ENCODE measurements at regions not wholly inside any gene's neighbourhood (a gene's known extent, or its start where the extent isn't known, plus 50 kb on each side); places are given as distances from the start of the nearest gene placed in this dataset.
"Not testable (repeated sequence)": the region's sequence is repeated elsewhere in the genome, so short reads cannot be mapped to it uniquely, and the experiment has no call there.

DNA sequence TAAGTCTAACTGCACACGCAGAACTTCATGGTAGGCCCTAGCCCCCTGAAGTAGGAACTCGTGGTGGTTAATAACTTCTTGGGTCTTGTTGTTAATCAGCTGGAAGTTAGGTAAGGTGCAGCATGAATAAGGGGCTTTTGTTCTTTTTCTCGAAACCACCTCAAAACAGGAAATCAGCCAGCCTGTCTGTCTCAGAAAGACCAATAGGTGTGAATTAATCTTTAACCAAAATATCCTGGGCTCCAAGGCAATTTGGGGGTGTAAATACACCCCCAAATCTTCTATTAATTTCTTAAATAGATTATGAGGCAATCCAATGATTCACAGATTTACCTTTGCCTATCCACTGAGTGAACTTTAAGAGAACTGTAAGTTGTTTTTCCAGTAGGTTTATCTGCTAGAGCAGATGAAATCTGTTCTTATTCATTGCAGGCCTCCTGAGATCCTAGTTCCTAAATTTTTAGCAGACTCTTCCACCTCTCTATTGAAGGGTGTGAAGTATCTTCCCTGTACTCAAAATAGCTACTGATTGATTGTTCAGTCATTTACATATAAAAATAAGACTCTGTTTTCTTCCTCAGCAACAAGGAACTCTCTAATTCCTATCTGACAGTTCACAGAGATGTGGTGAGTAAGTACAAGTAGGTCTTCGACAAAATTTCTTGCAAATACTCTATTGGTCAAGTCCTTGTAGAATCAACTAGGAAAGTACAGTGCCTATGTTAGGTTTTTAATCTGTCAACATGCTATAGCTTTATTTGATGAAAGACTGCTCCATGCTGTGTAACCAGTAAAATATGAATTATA is 427.1 kb upstream of the NOX3 start:
- no peaks in the 10 kb centered on the region for H3K4me1 ChIP-seq (ENCODE audit: control insufficient read depth, insufficient read depth, low read length, unreplicated experiment)
- H2AFZ ChIP-seq (ENCODE audit: low read length, unreplicated experiment): no peak overlapping the region
- H3K27ac ChIP-seq (ENCODE audit: low read depth, low read length): no peak overlapping the region
- H3K36me3 ChIP-seq (ENCODE audit: insufficient read depth, low read length): no peaks in the 10 kb centered on the region
- no peak overlapping the region for H3K4me3 ChIP-seq (ENCODE audit: low read depth, low read length)
- H3K79me2 ChIP-seq (ENCODE audit: control insufficient read depth, insufficient read depth, low read length, unreplicated experiment): no peaks in the 10 kb centered on the region
- no peaks in the 10 kb centered on the region for H3K27me3 ChIP-seq (ENCODE audit: insufficient read depth, low read length)

DNA sequence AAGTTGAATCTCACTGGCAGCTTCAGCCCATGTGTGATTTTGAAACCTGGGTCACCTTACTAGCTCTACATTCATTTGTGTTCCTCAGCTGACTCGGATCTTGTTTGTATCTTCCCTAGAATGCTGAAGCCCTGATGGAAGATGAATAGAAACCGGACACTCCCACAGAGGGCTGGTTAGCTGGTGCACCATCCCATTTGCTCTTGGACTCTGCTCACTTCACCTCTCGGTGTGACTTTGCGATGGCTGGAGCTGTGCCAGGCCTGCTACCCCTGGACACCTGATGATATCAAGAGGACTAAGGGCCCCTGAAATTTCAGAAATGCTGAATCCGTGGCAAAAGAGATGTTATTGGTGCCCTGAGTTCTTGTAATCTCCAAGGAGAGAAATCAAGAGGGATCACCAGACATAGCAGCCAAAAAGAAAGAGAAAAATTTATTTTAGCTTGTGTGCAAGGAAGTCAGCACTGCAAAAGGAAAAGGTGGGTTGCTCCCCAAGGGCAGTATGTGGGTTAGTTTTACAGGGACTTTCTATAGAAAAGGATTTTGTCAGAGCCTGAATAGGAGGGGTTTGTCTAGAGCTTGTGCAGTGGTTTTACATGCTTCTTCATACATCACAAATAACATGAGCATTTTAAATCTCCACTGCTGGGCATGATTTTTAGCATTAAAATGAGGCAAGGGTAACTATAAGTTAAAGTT is 426.3 kb upstream of the NOX3 start:
- H2AFZ ChIP-seq (ENCODE audit: low read length, unreplicated experiment): no peak overlapping the region
- no peaks in the 10 kb centered on the region for H3K4me1 ChIP-seq (ENCODE audit: control insufficient read depth, insufficient read depth, low read length, unreplicated experiment)
- no peaks in the 10 kb centered on the region for H3K79me2 ChIP-seq (ENCODE audit: control insufficient read depth, insufficient read depth, low read length, unreplicated experiment)
- no peak overlapping the region for H3K27ac ChIP-seq (ENCODE audit: low read depth, low read length)
- no peaks in the 10 kb centered on the region for H3K36me3 ChIP-seq (ENCODE audit: insufficient read depth, low read length)
- no peak overlapping the region for H3K4me3 ChIP-seq (ENCODE audit: low read depth, low read length)
- H3K27me3 ChIP-seq (ENCODE audit: insufficient read depth, low read length): no peaks in the 10 kb centered on the region

DNA sequence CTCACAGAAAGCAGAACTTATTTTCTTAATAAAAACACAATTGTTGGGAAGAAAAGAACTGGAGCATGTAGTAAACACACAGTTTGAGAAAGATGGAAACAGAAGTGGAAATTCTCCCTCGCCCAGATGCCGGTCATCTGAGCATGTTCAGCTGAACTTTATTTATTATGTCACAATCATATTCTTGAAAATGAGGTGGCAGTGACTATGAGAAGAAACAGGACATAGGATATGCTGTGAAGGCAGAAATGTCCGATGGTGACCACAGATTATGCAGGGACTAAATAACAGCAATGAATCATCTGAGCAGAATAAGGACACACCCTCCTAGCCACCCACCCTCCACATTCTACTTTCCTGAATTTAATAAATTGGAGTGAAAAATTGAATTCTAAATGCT is 425.3 kb upstream of the NOX3 start:
- Histone ChIP-seq H3K79me2 (ENCODE audit: control insufficient read depth, insufficient read depth, low read length, unreplicated experiment) (no peaks in the 10 kb centered on the region), H3K36me3 (ENCODE audit: insufficient read depth, low read length) (no peaks in the 10 kb centered on the region), H3K4me3 (ENCODE audit: low read depth, low read length) (no peak overlapping the region), H3K4me1 (ENCODE audit: control insufficient read depth, insufficient read depth, low read length, unreplicated experiment) (no peaks in the 10 kb centered on the region), H2AFZ (ENCODE audit: low read length, unreplicated experiment) (no peak overlapping the region), H3K27ac (ENCODE audit: low read depth, low read length) (no peak overlapping the region), H3K27me3 (ENCODE audit: insufficient read depth, low read length) (no peaks in the 10 kb centered on the region)

DNA sequence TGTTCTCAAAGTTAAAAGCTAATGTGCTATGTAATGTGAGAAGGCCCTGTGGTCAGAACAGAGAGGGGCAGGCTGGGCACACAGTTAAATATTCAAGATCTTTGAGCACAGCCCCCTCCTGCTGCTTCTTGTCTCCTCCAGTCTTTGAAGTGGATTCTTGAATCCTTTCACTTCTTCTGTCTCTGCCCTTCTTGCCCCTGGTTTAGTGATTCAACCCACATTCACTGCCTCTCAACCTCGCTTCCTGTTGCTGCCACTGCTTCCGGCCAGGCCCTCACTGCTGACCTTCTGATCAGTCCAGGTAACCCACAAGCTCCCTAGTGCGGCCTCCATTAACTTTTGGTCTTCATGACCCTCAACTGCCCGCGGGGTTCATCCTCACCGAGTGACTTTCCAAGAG is 417.3 kb upstream of the NOX3 start:
- Histone ChIP-seq H3K36me3 (ENCODE audit: insufficient read depth, low read length) (no peaks in the 10 kb centered on the region), H2AFZ (ENCODE audit: low read length, unreplicated experiment) (no peak overlapping the region), H3K4me1 (ENCODE audit: control insufficient read depth, insufficient read depth, low read length, unreplicated experiment) (no peaks in the 10 kb centered on the region), H3K27ac (ENCODE audit: low read depth, low read length) (no peak overlapping the region), H3K4me3 (ENCODE audit: low read depth, low read length) (no peak overlapping the region), H3K27me3 (ENCODE audit: insufficient read depth, low read length) (no peaks in the 10 kb centered on the region), H3K79me2 (ENCODE audit: control insufficient read depth, insufficient read depth, low read length, unreplicated experiment) (no peaks in the 10 kb centered on the region)

DNA sequence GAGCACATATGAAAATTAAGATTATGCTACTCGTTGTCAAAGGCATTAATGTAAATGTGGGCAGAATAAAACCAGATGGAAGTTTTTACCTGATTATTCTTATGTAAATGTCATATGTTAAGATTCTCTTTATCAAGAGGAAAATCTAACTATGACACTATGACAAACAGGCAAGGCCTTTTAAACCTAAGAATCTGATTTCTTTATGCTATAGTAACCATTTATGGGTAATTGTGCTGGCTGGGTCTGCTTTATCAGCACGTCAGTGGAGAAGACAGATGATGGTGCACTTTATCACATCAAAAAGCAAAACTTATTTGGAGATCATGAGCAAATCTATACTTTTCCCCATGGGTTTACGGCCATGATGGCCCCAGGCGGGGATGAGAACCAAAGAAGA is 412.0 kb upstream of the NOX3 start:
- no peak overlapping the region for H3K4me3 ChIP-seq (ENCODE audit: low read depth, low read length)
- no peaks in the 10 kb centered on the region for H3K4me1 ChIP-seq (ENCODE audit: control insufficient read depth, insufficient read depth, low read length, unreplicated experiment)
- H3K27me3 ChIP-seq (ENCODE audit: insufficient read depth, low read length): no peaks in the 10 kb centered on the region
- H3K36me3 ChIP-seq (ENCODE audit: insufficient read depth, low read length): no peaks in the 10 kb centered on the region
- no peaks in the 10 kb centered on the region for H3K79me2 ChIP-seq (ENCODE audit: control insufficient read depth, insufficient read depth, low read length, unreplicated experiment)
- no peak overlapping the region for H2AFZ ChIP-seq (ENCODE audit: low read length, unreplicated experiment)
- H3K27ac ChIP-seq (ENCODE audit: low read depth, low read length): no peak overlapping the region

DNA sequence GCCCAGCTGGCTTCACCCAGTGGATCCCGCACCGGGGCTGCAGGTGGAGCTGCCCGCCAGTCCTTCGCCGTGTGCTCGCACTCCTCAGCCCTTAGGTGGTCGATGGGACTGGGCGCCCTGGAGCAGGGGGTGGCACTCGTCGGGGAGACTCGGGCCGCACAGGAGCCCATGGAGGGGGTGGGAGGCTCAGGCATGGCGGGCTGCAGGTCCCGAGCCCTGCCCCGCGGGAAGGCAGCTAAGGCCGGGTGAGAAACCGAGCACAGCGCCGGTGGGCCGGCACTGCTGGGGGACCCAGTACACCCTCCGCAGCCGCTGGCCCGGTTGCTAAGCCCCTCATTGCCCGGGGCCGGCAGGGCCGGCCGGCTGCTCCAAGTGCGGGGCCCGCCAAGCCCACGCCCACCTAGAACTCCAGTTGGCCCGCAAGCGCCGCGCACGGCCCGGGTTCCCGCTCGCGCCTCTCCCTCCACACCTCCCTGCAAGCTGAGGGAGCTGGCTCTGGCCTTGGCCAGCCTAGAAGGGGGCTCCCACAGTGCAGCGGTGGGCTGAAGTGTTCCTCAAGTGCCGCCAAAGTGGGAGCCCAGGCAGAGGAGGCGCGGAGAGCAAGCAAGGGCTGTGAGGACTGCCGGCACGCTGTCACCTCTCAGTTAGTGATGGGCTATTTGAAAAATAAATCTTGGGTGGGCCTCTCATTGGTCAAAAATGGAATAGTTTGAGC is 411.2 kb upstream of the NOX3 start:
- not testable (repeated sequence) for H3K27me3 ChIP-seq (ENCODE audit: insufficient read depth, low read length); H3K79me2 ChIP-seq (ENCODE audit: control insufficient read depth, insufficient read depth, low read length, unreplicated experiment); H3K4me1 ChIP-seq (ENCODE audit: control insufficient read depth, insufficient read depth, low read length, unreplicated experiment); H3K27ac ChIP-seq (ENCODE audit: low read depth, low read length); H3K36me3 ChIP-seq (ENCODE audit: insufficient read depth, low read length); H3K4me3 ChIP-seq (ENCODE audit: low read depth, low read length); H2AFZ ChIP-seq (ENCODE audit: low read length, unreplicated experiment)

DNA sequence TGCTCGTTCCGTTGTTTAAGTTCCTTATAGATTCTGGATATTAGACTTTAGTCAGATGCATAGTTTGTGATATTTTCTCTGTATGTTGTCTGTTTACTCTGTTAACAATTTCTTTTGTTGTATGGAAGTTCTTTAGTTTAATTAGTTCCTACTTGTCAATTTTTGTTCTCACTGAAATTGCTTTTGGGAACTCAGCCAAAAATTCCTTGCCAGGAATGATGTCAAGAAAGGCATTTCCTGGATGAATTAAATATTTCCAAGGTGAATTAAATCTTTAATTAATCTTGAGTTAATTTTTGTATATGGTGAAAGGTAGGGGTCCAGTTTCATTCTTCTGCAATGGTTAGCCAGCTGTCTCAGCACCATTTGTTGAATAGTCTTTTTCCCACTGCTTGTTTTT is 406.2 kb upstream of the NOX3 start:
- no peaks in the 10 kb centered on the region for H3K4me1 ChIP-seq (ENCODE audit: control insufficient read depth, insufficient read depth, low read length, unreplicated experiment)
- H3K4me3 ChIP-seq (ENCODE audit: low read depth, low read length): no peak overlapping the region
- no peaks in the 10 kb centered on the region for H3K79me2 ChIP-seq (ENCODE audit: control insufficient read depth, insufficient read depth, low read length, unreplicated experiment)
- no peaks in the 10 kb centered on the region for H3K27me3 ChIP-seq (ENCODE audit: insufficient read depth, low read length)
- no peak overlapping the region for H3K27ac ChIP-seq (ENCODE audit: low read depth, low read length)
- no peak overlapping the region for H2AFZ ChIP-seq (ENCODE audit: low read length, unreplicated experiment)
- H3K36me3 ChIP-seq (ENCODE audit: insufficient read depth, low read length): no peaks in the 10 kb centered on the region

DNA sequence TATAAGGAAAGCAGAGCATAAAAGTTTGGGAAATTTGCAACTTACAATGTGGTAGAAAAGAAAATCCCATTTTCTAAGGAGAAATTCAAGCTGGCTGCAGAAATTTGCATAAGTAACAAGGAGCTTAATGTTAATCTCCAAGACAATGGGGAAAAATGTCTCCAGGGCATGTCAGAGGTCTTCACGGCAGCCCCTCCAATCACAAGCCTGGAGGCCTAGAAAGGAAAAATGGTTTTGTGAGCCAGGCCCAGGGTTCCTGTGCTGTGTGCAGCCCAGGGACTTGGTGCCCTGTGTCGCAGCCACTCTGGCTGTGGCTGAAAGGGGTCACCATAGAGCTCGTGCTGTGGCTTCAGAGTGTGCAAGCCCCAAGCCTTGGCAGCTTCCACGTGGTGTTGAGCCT is 403.3 kb upstream of the NOX3 start:
- H3K79me2 ChIP-seq (ENCODE audit: control insufficient read depth, insufficient read depth, low read length, unreplicated experiment); H3K27me3 ChIP-seq (ENCODE audit: insufficient read depth, low read length); H3K4me3 ChIP-seq (ENCODE audit: low read depth, low read length); H3K36me3 ChIP-seq (ENCODE audit: insufficient read depth, low read length); H3K4me1 ChIP-seq (ENCODE audit: control insufficient read depth, insufficient read depth, low read length, unreplicated experiment); H3K27ac ChIP-seq (ENCODE audit: low read depth, low read length); H2AFZ ChIP-seq (ENCODE audit: low read length, unreplicated experiment): not testable (repeated sequence)

DNA sequence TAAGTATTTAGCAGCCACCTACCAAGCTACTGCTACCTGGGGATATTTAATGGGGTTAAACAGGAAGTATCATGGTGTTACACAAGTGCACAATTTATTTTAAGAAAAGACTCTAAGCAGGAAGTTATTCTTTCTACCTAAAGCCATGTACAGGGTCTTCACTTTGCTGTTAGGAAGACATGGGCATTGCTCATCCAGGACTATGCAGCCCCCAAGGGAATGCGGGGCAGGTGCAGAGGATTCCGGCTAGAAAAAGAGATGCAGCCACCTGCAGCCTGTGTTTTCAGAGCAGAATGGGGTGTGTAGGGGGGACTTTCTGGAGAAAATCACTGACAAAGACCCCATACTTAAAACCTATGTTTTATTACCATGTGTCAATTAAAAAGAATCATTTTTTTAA is 399.1 kb upstream of the NOX3 start:
- no peak overlapping the region for H2AFZ ChIP-seq (ENCODE audit: low read length, unreplicated experiment)
- H3K4me1 ChIP-seq (ENCODE audit: control insufficient read depth, insufficient read depth, low read length, unreplicated experiment): no peaks in the 10 kb centered on the region

DNA sequence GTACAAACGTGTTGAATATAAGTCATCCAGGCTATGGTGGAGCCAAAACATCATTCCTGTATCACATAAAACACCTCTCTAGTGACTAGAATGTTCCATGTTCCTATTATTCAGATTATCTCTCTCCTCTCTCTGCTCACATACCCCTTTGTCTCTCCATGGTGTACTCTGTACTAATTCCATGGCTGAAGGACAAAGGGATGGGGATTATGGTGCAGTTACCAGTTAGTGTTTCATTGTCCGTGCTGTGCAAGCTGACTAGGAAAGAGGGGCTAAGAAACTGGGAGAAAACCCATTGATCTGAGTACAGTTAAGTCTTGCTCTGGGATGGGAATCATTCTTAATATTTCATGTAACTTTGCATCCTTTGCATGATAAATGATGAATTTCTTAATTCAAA is 397.4 kb upstream of the NOX3 start:
- Histone ChIP-seq H3K27ac (ENCODE audit: low read depth, low read length) (no peak overlapping the region), H2AFZ (ENCODE audit: low read length, unreplicated experiment) (no peak overlapping the region), H3K79me2 (ENCODE audit: control insufficient read depth, insufficient read depth, low read length, unreplicated experiment) (no peaks in the 10 kb centered on the region), H3K4me3 (ENCODE audit: low read depth, low read length) (no peak overlapping the region), H3K27me3 (ENCODE audit: insufficient read depth, low read length) (no peaks in the 10 kb centered on the region), H3K4me1 (ENCODE audit: control insufficient read depth, insufficient read depth, low read length, unreplicated experiment) (no peaks in the 10 kb centered on the region), H3K36me3 (ENCODE audit: insufficient read depth, low read length) (no peaks in the 10 kb centered on the region)

More for the DNA sequence above, 399.1 kb upstream of the NOX3 start:
- H3K27me3 ChIP-seq (ENCODE audit: insufficient read depth, low read length): no peaks in the 10 kb centered on the region
- no peaks in the 10 kb centered on the region for H3K79me2 ChIP-seq (ENCODE audit: control insufficient read depth, insufficient read depth, low read length, unreplicated experiment)
- H3K36me3 ChIP-seq (ENCODE audit: insufficient read depth, low read length): no peaks in the 10 kb centered on the region
- no peak overlapping the region for H3K27ac ChIP-seq (ENCODE audit: low read depth, low read length)
- no peak overlapping the region for H3K4me3 ChIP-seq (ENCODE audit: low read depth, low read length)
